ENCODE measurements at regions not wholly inside any gene's neighbourhood (a gene's known extent, or its start where the extent isn't known, plus 50 kb on each side); places are given as distances from the start of the nearest gene placed in this dataset.

DNA sequence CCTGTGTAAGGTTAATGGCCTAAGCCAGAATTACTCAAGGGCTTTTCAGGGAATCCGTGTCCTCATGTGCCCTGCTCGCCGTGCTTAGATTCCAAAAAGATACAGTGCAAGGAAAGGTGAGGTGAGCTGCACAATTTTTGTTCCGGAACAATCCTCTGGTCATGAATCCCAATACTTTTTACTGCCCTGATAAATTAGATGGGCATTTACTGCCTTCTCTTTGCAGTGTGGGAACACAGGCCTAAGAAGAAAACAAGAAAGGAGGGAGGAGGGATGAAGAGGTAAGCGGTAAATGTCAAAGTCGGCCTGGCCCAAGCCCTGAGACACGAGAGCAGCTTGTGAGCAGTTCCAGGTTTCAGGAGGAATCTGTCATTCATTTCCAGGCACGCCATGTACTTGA, 390.9 kb upstream of the SULF2 start:
- Histone ChIP-seq H3K27ac (ENCODE audit: low read length) (no peak overlapping the region), H3K4me2 (ENCODE audit: insufficient read depth, low read length) (no peak overlapping the region), H3K27me3 (ENCODE audit: insufficient read depth, low read length, poor library complexity) (no peaks in the 10 kb centered on the region), H3K79me2 (ENCODE audit: insufficient read depth, low read length) (no peaks in the 10 kb centered on the region), H3K36me3 (ENCODE audit: insufficient read depth, low read length) (no peaks in the 10 kb centered on the region), H4K20me1 (ENCODE audit: insufficient read depth, low read length) (no peaks in the 10 kb centered on the region), H3K4me1 (ENCODE audit: insufficient read depth, low read length) (peaks cover 1% of the 10 kb centered on the region), H3K9ac (ENCODE audit: low read depth, low read length) (no peak overlapping the region), H3K4me3 (ENCODE audit: low read depth in 1 of 2, low read length in 2 of 2) (no peak overlapping the region), H2AFZ (ENCODE audit: low read depth, low read length) (no peak overlapping the region), H3K9me3 (ENCODE audit: insufficient read depth, low read length, severe bottlenecking) (no peaks in the 10 kb centered on the region)
- ATAC-seq (ENCODE audit: insufficient read depth, low read depth): no peak
- no peak for TF ChIP-seq EZH2 (IDR thresholded peaks at IDR 0.05; ENCODE audit: borderline replicate concordance, low read depth, low read length, severe bottlenecking)
- TF ChIP-seq, protein P1, sequence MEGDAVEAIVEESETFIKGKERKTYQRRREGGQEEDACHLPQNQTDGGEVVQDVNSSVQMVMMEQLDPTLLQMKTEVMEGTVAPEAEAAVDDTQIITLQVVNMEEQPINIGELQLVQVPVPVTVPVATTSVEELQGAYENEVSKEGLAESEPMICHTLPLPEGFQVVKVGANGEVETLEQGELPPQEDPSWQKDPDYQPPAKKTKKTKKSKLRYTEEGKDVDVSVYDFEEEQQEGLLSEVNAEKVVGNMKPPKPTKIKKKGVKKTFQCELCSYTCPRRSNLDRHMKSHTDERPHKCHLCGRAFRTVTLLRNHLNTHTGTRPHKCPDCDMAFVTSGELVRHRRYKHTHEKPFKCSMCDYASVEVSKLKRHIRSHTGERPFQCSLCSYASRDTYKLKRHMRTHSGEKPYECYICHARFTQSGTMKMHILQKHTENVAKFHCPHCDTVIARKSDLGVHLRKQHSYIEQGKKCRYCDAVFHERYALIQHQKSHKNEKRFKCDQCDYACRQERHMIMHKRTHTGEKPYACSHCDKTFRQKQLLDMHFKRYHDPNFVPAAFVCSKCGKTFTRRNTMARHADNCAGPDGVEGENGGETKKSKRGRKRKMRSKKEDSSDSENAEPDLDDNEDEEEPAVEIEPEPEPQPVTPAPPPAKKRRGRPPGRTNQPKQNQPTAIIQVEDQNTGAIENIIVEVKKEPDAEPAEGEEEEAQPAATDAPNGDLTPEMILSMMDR (IDR thresholded peaks at IDR 0.05; ENCODE audit: borderline replicate concordance, extremely low read depth, low read length, poor library complexity, severe bottlenecking): no peak
- no peak for DNase-seq

DNA sequence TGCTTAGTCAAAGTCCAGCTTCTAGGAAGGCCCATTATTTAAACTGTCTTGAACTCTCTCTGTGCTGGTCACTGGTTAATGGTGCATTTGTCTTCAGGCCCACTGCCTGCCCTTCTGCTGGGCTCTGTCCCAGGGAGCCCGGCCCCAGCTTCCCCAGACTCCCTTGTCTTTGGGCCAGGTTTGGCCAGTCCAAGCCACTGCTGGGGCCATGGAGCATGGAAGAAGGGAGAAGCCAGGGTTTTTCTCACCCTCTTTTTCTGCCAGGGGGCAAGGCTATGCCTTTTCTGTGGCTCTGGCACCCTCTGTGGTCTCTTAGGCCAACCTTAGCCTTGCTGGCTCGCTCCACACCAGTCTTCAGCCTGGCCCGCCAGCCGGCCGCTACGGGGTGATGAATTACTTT, 390.0 kb upstream of the SULF2 start:
- Histone ChIP-seq H3K27me3 (ENCODE audit: insufficient read depth, low read length, poor library complexity) (no peaks in the 10 kb centered on the region), H3K36me3 (ENCODE audit: insufficient read depth, low read length) (no peaks in the 10 kb centered on the region), H4K20me1 (ENCODE audit: insufficient read depth, low read length) (no peaks in the 10 kb centered on the region), H2AFZ (ENCODE audit: low read depth, low read length) (no peak overlapping the region), H3K27ac (ENCODE audit: low read length) (no peak overlapping the region), H3K4me3 (ENCODE audit: low read depth in 1 of 2, low read length in 2 of 2) (no peak overlapping the region), H3K79me2 (ENCODE audit: insufficient read depth, low read length) (no peaks in the 10 kb centered on the region), H3K9ac (ENCODE audit: low read depth, low read length) (no peak overlapping the region), H3K4me1 (ENCODE audit: insufficient read depth, low read length) (peaks cover 9% of the 10 kb centered on the region), H3K4me2 (ENCODE audit: insufficient read depth, low read length) (no peak overlapping the region), H3K9me3 (ENCODE audit: insufficient read depth, low read length, severe bottlenecking) (no peaks in the 10 kb centered on the region)
- TF ChIP-seq, protein P1 (IDR thresholded peaks at IDR 0.05; ENCODE audit: borderline replicate concordance, extremely low read depth, low read length, poor library complexity, severe bottlenecking): no peak
- no peak for TF ChIP-seq EZH2 (IDR thresholded peaks at IDR 0.05; ENCODE audit: borderline replicate concordance, low read depth, low read length, severe bottlenecking)
- DNase-seq (no peak), ATAC-seq (ENCODE audit: insufficient read depth, low read depth) (no peak)

DNA sequence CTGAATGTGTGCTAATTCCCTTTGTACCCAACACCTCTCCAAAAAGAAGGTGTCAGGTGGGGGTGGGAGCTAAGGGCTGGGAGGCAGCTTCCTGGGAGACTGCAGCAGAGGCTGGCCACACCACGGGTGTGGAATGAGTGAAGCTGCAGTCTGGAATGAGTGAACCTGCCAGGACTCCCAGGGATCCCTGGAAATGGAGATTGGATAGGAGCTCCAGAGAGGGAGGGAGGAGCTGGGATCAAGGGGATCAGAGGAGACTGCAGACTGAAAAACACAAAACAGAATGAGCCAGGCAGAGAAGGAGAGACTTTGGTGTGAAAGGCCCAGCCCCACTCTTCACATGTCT, 387.0 kb upstream of the SULF2 start:
- Histone ChIP-seq H3K4me2 (ENCODE audit: insufficient read depth, low read length) (no peak overlapping the region), H3K9me3 (ENCODE audit: insufficient read depth, low read length, severe bottlenecking) (no peaks in the 10 kb centered on the region), H3K4me3 (ENCODE audit: low read depth in 1 of 2, low read length in 2 of 2) (no peak overlapping the region), H3K36me3 (ENCODE audit: insufficient read depth, low read length) (no peaks in the 10 kb centered on the region), H4K20me1 (ENCODE audit: insufficient read depth, low read length) (no peaks in the 10 kb centered on the region), H3K4me1 (ENCODE audit: insufficient read depth, low read length) (peaks cover 11% of the 10 kb centered on the region), H2AFZ (ENCODE audit: low read depth, low read length) (no peak overlapping the region), H3K9ac (ENCODE audit: low read depth, low read length) (no peak overlapping the region), H3K27ac (ENCODE audit: low read length) (no peak overlapping the region), H3K79me2 (ENCODE audit: insufficient read depth, low read length) (no peaks in the 10 kb centered on the region), H3K27me3 (ENCODE audit: insufficient read depth, low read length, poor library complexity) (no peaks in the 10 kb centered on the region)
- DNase-seq (no peak), ATAC-seq (ENCODE audit: insufficient read depth, low read depth) (no peak)
- TF ChIP-seq, protein P1 (IDR thresholded peaks at IDR 0.05; ENCODE audit: borderline replicate concordance, extremely low read depth, low read length, poor library complexity, severe bottlenecking): no peak
- no peak for TF ChIP-seq EZH2 (IDR thresholded peaks at IDR 0.05; ENCODE audit: borderline replicate concordance, low read depth, low read length, severe bottlenecking)
